NCI-H146 treated with DMSO at 0.1 percent for 48 hours (cell line): ENCODE measurements at regions not wholly inside any gene's neighbourhood (a gene's known extent, or its start where the extent isn't known, plus 50 kb on each side); places are given as distances from the start of the nearest gene placed in this dataset.
"Not testable (repeated sequence)": the region's sequence is repeated elsewhere in the genome, so short reads cannot be mapped to it uniquely, and the experiment has no call there.

ENCODE experiments used
- DNase-seq: peaks from one replicate; lab custom pipeline; 2025; ENCODE audit not compliant: unreplicated experiment; lab: John Stamatoyannopoulos, UW

DNA sequence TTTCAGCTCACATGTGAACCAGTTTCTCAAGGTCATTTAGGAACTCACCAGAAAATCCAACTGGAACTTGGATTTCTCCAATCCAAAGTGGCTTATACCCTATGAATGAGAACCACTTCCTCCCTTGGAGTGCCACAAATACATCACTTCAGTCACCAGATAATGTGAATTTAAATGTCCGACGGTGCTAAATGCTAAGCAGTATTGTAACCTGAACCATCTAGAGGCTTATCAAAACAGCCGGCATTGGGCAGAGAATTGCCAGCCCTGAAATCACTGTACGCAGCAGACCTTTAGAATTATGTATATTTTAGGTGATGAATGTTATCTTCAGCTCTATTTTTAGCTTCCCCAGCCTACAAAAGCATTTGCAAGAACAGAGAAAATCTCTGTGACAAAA lies 76.8 kb upstream of the COX20 start:
- peak; percentile 87 for DNase-seq

DNA sequence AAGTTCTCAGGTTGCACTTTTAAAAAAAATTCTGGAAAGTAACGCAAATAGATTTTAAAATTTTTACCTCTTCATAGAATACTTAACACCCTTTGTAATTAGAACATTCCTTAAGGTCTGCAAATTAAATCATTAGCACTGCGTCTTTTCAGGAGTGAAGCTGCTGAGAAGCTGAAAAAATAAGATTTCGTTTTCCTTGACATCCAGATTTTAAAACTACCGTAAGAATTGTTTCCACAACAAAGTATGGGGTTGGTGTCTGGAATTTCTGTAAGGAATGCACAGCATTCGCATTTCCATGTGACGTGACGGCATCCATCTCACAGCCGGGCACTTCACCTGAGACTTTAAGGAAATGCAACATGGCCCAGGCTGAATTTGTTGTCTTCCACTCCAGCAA lies 76.3 kb upstream of the COX20 start:
- no peak for DNase-seq

DNA sequence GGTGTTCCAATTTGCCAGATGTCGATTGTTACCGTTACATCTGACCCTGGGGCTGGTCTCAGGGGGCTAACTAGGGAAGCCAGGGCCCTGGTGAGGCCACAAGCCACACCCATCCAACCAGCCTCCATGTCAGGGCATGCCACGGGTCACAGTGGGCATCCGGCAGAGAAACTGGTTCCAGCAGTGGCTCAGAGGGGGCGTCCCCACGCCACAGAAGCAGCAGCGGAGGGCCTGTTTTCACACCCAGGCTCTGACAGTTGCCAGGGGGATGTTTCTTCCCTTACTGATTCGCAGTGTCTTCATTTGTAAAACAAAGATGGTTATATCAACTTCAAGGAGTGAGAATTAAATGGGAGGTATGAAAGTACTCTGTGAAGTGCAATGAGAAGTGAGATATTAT lies 75.0 kb upstream of the COX20 start:
- no peak for DNase-seq

DNA sequence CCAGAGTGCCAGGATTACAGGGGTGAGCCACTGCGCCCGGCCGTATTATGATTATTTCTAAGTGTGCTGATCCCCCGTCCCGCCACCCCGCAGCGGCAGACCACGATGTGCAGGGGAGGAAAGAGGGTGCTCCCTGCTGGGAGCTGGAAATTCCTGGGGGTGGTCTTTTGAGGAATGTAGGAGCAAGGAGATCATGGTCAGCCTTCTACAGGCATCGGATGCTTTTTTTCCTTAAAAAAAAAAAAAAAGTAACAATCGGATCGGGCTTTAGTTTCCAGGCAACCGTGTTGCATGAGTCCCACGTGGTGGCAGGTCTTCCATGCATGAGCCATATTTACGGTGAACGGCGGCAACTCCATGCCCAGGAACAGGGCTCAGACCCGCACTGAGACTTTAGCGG lies 74.2 kb upstream of the COX20 start:
- DNase-seq, result peak; percentile 51

DNA sequence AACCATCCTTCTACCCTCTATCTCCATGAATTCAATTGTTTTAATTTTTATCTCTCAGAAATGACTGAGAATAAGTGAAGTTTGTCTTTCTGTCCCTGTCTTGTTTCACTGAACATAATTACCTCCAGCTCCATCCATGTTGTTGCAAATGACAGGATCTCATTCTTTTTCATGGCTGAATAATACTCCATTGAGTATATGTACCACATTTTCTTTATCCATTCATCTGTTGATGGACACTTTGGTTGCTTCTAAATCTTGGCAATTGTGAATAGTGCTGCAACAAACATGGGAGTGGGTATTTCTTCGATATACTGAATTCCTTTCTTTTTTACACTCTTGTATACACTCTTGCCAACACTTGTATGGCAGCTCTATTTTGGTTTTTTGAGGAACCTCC lies 72.8 kb upstream of the COX20 start:
- DNase-seq, result no peak

DNA sequence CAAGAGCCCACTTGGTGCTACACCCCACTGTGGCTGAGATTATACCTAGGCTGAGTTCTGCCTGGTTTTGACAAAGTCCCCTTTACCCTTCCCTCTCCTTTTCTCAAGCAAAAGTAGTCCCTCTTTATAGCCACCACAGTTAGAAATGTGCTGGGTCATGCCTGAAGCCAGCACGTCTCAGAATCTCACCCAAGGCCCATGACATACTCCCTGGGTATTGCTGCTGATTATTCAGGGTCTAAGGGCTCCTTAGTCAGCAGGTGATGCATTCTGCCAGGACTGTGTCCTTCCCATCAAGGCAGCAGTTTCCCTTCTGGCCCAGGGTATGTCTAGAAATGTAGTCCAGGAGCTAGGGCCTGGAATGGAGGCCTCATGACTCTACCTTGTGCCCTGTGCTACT lies 67.3 kb upstream of the COX20 start:
- no peak for DNase-seq

DNA sequence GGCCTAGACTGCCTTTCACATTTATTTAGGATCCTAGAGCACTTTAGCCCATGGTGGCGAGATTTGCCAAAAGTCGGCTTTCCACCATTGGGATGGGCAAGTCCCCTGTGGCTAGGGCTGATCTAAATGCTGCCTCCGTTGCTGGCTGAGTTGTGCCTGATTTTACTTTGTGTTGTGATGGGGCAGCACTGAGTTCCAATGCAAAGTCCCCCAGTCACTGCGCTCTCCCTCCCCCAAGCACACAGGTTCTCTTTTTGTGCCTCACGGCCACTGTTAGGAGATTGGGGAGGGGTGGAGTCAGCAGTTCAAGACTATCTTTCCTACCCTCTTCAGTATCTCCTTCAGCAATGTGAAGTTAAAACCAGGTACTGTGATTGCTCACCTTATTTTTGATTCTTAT lies 66.7 kb upstream of the COX20 start:
- no peak for DNase-seq

DNA sequence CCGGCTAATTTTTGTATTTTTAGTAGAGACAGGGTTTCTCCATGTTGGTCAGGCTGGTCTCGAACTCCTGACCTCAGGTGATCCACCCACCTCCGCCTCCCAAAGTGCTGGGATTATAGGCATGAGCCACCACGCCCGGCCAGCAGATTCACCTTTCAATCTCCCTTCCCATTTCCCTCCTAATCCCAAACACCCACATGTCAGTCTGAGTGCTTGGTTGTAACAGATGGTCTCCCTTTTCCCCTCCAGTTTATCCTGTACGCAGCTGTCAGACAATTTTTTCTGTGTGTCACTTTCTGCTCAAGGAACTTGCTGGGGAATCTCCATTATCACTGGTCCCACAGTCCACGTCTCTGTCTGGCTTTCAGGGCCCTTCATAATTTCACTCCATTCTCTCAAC lies 64.9 kb upstream of the COX20 start:
- DNase-seq, result not testable (repeated sequence)

DNA sequence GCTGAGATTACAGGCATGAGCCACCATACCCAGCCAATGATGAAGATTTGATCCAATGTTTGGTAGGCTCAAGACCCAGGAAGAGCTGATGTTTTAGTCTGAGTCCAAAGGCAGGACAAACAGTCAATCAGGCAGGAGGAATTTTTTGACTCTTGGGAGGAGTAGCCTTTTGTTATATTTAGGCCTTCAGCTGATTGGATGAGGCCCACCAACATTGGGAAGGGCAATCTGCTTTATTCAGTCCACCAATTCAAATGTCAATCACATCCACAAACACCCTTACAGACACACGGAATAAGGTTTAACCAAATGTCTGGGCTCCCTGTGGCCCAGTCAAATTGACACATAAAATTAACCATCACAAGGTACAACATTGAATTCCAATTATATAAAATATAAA lies 61.9 kb upstream of the COX20 start:
- DNase-seq, result no peak

DNA sequence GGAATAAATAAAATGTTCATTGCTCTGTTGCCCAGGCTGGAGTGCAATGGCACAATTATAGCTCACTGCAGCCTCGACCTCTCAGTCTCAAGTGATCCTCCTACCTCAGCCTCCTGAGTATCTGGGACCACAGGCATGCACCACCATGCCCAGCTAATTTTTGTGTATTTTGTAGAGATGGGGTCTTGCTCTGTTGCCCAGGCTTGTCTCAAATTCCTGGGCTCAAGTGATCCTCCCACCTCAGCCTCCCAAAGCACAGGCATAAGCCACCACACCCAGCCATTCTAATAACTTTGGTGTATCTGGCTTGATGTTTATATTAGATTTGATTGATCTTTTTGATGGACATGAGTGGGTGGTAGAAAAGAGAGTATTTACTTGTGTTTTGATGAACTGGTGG lies 58.7 kb upstream of the COX20 start:
- not testable (repeated sequence) for DNase-seq

DNA sequence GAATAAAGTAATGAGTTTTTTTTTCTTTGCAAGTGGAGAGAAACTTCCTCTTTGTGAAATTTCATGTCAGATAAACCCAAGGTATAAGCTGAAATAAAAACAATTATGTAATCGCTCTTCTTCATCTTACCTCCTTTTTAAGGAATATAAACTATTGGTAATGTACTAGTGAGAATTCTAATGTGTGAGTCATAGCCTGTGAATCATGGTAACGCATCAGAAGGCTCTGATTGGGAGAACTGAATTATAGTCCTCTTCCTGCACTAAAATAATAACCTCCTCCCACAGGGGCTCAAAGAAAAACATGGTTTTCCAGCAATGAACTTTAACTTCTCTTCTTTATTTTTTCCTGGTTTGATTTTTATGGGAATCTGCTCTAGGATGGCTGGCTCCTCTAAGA lies 57.1 kb upstream of the COX20 start:
- DNase-seq, result no peak

DNA sequence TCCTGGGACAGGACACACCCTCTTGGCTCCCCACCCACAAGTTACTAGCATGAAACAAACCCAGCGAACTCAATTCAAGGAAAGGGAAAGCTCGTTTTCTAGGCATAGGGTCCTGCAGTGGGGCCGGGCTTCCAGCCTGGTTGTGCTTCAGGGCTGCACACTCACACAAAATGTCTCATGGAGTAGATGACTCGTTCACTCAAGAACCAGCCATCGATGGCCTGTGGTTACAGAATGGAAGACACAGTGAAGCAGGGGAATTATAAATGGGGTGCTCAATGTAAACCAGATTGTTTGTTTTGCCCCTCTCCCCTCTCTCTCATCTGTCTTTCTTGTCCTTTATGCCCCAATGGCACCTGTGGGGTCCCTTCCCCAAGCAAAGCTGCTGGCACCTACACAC lies 56.0 kb upstream of the COX20 start:
- DNase-seq, result no peak

DNA sequence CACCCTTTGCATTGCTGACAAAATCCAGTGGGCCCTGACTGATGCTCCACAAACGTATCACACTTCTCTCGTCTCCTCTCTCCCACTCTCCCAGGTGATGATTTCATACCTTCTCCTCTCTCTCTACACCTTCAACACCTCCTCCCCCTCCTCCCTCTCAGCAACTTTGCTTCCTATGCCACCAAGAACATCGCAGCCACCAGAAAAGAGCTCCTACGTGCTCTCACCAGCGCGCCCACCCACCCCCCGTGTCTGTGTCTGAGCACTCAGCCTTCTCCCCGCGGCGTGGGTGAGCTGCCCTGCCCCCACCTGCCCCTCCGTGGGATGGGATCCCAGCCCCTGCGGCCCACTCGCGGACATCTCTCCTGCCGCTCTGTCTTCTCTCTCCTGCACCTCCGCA lies 55.1 kb upstream of the COX20 start:
- DNase-seq, result no peak

DNA sequence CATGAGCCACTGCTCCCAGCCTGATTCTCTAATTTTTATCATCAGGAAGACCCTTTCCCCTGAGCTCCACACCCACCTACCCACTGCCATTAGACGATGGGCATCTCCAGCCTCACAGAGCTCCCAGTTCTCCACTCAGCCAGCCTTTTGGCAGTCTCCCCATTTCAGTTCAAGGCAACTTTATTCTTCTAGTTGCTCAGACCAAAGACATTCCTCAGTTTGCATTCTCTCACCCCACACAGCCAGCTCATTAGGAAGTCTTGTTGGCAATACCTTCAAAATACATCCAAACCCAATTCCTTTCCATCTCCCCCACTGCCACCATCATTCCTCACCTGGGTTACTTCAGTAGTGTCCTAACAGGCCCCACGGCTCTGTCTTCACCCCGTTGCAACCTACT lies 53.4 kb upstream of the COX20 start:
- DNase-seq, result no peak

DNA sequence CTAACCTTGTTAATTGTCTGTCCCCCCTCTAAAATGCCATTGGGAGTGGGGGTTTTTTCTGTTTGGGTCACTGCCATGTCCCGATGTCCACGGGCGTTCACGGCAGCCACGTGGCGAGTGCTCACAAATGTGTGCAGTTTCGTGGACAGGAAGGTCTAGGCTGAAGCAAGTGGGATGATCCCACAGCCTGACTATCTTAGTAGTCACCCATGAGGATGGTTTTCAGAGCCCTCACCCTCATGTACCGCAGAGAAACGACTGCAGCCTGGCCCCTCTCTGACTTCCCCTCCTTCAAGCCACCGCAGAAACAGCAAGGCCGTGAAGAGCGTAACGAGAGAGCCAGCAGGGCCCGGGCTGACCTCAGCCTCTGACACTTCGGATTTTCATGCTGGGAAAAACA lies 52.3 kb upstream of the COX20 start:
- DNase-seq, result no peak
